ENCODE measurements at regions not wholly inside any gene's neighbourhood (a gene's known extent, or its start where the extent isn't known, plus 50 kb on each side); places are given as distances from the start of the nearest gene placed in this dataset.

DNA sequence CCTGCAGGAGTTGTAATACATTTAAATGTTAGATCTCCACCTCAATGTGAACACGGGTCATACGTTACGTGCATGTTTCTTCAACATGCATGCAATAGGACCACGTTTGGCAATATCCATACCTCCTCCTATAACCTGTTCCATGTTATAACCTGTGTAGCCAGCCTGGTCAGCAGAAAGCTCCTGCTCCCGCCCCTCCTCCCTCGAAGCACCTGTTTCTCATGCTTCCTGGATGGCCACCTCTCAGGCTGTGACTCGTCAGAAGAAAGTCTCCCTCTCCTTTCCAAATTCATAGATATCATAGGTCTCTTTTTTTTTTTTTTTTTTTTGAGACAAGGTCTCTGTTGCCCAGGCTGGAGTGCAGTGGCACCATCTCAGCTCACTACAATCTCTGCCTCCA, 96.5 kb downstream of the HMX1 start:
- 82% methylated on average over 6 of the region's 7 CpGs for WGBS (ENCODE audit: insufficient coverage)

DNA sequence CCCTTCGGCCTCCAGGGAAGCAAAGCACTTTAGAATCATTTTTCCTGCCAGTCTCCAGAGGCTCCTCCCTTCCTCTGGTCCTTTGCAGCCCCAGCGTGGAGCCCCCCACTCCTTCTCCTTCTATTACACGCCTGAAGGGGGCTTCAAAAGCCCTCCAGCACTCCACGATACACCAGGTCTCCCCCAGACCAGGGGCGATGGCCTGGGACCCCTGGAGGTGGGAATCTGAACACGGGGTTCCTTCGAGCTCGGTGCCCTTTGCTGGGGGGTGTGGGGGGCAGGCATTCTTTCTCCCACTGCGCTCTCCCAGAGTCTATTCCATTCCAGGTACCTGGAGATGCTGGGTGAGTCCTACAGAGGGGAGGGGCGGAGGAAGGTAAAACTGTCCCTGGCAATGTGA, 97.6 kb downstream of the HMX1 start:
- H3K4me1 ChIP-seq (ENCODE audit: control insufficient read depth, insufficient read depth, low read length), result no peaks in the 10 kb centered on the region
- no peaks in the 10 kb centered on the region for H3K36me3 ChIP-seq (ENCODE audit: control insufficient read depth, insufficient read depth, low read length)
- DNase-seq, result no peak
- WGBS (ENCODE audit: insufficient coverage), result no CpG with 5 or more reads among the region's 10 CpGs
- no peaks in the 10 kb centered on the region for H3K9me3 ChIP-seq (replicated peaks; ENCODE audit: control insufficient read depth, low read depth, low read length)
- peaks cover 13% of the 10 kb centered on the region for H3K27me3 ChIP-seq (ENCODE audit: control insufficient read depth, insufficient read depth, low read length)
- no peak overlapping the region for H3K27ac ChIP-seq (ENCODE audit: low read length)
- H3K4me3 ChIP-seq (ENCODE audit: low read length), result no peak overlapping the region

More for the DNA sequence above, 96.5 kb downstream of the HMX1 start:
- Histone ChIP-seq H3K9me3 (replicated peaks; ENCODE audit: control insufficient read depth, low read depth, low read length) (no peaks in the 10 kb centered on the region), H3K4me1 (ENCODE audit: control insufficient read depth, insufficient read depth, low read length) (no peaks in the 10 kb centered on the region), H3K27me3 (ENCODE audit: control insufficient read depth, insufficient read depth, low read length) (peaks cover 10% of the 10 kb centered on the region), H3K4me3 (ENCODE audit: low read length) (no peak overlapping the region), H3K36me3 (ENCODE audit: control insufficient read depth, insufficient read depth, low read length) (no peaks in the 10 kb centered on the region), H3K27ac (ENCODE audit: low read length) (no peak overlapping the region)
- no peak for DNase-seq

DNA sequence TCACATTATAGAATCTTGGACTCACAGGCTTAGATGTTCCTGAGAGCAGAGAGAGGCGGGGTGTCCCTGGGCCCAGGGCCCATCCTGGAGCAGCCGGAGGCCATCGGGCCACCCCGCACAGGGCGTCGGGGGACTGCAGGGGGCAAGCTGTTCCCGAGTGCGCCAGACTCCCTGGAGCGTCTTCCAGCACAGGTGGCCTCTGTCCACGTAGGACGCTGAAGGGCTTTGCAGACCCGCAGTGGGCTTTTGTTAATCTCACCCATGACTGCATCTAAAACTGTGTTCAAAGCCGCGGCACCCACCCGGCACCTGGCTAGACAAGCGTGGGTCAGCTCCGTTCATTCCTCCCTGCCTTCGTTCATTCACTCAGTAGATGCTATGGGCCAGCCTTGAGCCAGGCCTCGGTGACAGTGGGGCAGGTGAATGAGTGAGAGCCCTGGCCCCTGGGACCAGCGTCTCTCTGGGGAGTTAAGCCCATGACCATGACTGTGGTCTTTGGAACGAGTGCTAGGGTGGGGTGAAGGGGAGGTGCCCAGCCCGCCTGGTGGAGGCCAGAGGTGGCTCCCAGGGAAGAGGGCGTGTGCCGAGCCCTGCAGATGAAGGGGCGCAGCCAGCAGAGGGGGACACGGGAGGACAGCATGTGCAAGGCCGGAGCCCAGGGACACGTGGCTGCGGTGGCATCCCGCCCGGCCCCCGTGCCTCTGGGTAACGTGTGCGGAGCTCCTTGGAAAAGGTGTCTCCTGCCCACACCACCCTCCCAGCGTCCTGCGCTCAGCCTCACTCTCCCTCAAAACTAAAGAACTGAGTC, 98.3 kb downstream of the HMX1 start:
- Histone ChIP-seq H3K27me3 (ENCODE audit: control insufficient read depth, insufficient read depth, low read length) (peaks cover 13% of the 10 kb centered on the region), H3K9me3 (replicated peaks; ENCODE audit: control insufficient read depth, low read depth, low read length) (no peaks in the 10 kb centered on the region), H3K36me3 (ENCODE audit: control insufficient read depth, insufficient read depth, low read length) (no peaks in the 10 kb centered on the region), H3K4me3 (ENCODE audit: low read length) (no peak overlapping the region), H3K27ac (ENCODE audit: low read length) (no peak overlapping the region), H3K4me1 (ENCODE audit: control insufficient read depth, insufficient read depth, low read length) (no peaks in the 10 kb centered on the region)
- 73% methylated on average over 35 of the region's 36 CpGs for WGBS (ENCODE audit: insufficient coverage)
- DNase-seq, result no peak

DNA sequence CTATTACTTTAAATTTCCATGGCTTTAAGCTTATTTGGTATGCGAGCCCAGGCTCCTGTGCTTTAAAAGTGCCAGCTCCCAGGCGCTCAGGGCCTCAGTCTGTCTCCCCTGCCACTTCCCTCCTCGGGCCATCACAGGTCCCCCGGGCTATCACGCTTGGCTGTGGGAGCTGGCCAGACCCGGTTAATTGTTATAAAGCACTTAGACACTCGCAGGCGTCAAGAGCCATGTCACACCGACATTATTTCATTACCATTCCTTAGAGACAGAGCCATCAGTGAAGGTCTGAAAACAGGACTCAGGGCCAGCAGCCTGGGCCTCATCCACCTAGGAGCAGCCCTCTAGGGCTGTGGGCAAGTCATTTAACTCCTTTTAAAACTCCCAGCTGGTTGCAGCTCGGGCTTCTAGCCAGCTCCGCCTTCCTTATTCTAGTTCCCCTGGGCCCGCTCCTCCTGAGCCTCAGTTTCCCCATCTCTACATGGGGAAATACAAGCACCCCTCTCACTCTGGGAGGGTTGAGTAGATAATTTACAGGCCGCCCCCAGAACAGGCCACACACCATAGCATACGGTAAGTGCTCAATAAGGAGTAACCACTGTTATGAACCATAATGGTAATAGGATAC, 99.0 kb downstream of the HMX1 start:
- no peak overlapping the region for H3K4me3 ChIP-seq (ENCODE audit: low read length)
- peaks cover 13% of the 10 kb centered on the region for H3K27me3 ChIP-seq (ENCODE audit: control insufficient read depth, insufficient read depth, low read length)
- no peaks in the 10 kb centered on the region for H3K4me1 ChIP-seq (ENCODE audit: control insufficient read depth, insufficient read depth, low read length)
- H3K27ac ChIP-seq (ENCODE audit: low read length), result no peak overlapping the region
- DNase-seq, result no peak
- no peaks in the 10 kb centered on the region for H3K9me3 ChIP-seq (replicated peaks; ENCODE audit: control insufficient read depth, low read depth, low read length)
- 53% methylated on average over 9 of the region's 14 CpGs for WGBS (ENCODE audit: insufficient coverage)
- H3K36me3 ChIP-seq (ENCODE audit: control insufficient read depth, insufficient read depth, low read length), result no peaks in the 10 kb centered on the region

DNA sequence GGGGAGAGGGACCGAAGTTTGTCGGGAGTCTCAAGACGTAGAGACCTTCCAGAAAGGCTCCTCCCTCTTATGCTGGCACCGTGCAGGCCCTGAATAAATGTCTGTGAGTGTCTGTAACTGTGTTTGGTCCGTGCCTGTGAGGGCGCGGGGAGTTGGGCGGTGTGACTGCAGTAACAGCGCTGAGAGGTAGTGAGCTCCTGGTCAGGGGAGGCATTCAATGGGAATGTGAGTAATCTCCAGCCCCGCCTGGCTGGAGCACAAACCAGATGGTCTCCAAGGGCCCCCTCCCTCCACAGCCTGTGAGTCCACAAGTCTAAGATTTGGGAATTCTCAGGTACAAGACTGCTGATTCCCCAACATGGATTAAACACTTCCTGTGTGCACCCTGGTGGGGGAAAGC, 100.0 kb downstream of the HMX1 start:
- Histone ChIP-seq H3K27ac (ENCODE audit: low read length) (no peak overlapping the region), H3K9me3 (replicated peaks; ENCODE audit: control insufficient read depth, low read depth, low read length) (no peaks in the 10 kb centered on the region), H3K4me1 (ENCODE audit: control insufficient read depth, insufficient read depth, low read length) (no peaks in the 10 kb centered on the region), H3K4me3 (ENCODE audit: low read length) (no peak overlapping the region), H3K27me3 (ENCODE audit: control insufficient read depth, insufficient read depth, low read length) (peaks cover 13% of the 10 kb centered on the region), H3K36me3 (ENCODE audit: control insufficient read depth, insufficient read depth, low read length) (no peaks in the 10 kb centered on the region)
- WGBS (ENCODE audit: insufficient coverage), result 85% methylated on average over 4 of the region's 10 CpGs
- no peak for DNase-seq

DNA sequence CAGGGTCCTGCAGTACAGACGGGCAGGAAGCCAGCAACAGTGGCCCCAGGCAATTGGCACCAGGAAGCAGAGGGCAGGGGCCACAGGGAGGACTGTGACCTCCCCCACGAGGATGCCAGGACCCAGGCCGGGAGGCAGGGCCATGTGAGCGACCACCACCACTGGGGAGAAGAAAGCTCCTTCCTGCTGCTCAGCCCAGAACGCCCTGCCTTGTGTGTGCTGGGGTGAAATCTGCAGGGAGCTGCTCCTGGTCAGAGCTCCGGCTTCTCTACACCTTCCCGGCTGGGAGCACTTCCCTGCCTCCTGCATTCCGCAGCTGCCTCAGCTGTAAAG, 100.4 kb downstream of the HMX1 start:
- DNase-seq, result no peak
- Histone ChIP-seq H3K4me1 (ENCODE audit: control insufficient read depth, insufficient read depth, low read length) (no peaks in the 10 kb centered on the region), H3K4me3 (ENCODE audit: low read length) (no peak overlapping the region), H3K9me3 (replicated peaks; ENCODE audit: control insufficient read depth, low read depth, low read length) (no peaks in the 10 kb centered on the region), H3K36me3 (ENCODE audit: control insufficient read depth, insufficient read depth, low read length) (no peaks in the 10 kb centered on the region), H3K27ac (ENCODE audit: low read length) (no peak overlapping the region), H3K27me3 (ENCODE audit: control insufficient read depth, insufficient read depth, low read length) (peaks cover 16% of the 10 kb centered on the region)
- WGBS (ENCODE audit: insufficient coverage), result 11% methylated on average over 3 of the region's 8 CpGs

DNA sequence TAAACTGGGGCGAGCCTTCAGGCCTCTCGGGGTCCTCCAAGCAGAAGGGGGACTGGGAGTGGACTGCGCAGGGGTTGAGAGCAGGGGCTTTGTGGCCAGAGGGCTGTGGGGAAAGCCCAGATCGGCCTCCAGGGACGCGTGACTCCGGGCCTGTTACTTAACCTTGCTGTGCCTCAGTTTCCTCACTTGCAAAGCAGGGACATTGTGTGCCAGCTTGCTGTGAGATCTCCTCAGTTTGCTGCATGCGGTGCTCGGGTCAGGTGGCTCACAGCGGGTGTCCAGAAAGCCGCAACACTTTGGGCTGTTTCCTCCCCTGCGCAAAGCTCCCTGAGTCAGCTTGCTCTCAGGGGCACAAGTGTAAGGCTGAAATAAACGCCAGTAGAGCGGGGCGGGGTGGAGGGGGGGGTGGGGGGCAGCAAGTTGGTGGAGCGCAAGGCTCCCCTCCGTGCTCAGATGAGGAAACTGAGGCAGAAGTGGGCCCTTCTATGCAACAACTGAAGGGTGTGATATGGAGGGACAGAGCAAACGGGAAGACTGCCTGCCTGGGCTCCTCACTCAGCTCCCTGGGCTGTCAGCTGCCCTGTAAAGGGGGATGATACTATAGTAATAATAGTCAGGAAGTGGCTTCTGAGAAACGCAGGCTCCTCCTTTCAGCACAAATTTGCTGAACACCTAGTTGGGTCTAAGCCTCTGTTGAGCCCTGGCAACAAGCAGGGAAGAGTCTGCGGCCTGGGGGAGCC, 101.0 kb downstream of the HMX1 start:
- peaks cover 16% of the 10 kb centered on the region for H3K27me3 ChIP-seq (ENCODE audit: control insufficient read depth, insufficient read depth, low read length)

DNA sequence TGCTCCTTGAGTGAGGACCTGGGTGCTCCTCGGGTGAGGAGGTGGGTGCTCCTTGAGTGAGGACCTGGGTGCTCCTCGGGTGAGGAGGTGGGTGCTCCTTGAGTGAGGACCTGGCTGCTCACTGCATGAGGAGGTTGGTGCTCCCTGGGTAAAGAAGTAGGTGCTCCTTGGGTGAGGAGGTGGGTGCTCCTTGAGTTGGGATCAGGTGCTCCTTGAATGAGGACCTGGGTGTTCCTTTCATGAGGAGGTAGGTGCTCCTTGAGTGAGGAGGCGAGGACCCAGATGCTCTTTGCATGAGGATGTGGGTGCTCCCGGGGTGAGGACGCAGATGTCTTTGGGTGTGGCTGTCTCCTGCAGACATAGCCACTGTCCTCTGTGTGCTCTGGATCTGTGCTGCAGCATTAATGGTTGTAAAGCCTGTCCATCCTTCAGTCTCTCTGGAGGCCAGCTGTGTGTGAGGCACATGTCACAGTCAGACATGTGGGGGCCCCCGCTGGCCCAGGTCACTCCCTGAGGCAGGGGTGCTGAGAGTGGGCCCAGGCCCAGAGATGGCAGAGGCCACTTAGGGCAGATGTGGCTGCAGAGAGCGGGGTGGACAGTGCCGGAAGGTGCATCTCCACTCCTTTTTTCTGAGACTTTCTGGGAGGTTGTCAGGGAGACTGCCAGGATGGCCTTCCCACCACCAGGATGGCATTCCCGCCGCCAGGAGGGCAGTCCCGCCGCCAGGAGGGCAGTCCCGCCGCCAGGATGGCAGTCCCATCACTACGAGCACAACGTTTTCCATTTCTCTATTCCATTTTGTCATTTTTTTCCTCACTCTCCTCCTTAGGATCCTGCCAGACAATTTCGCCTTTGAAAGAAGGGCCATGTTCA, 101.8 kb downstream of the HMX1 start:
- H3K4me3 ChIP-seq (ENCODE audit: low read length), result no peak overlapping the region
- H3K36me3 ChIP-seq (ENCODE audit: control insufficient read depth, insufficient read depth, low read length), result no peaks in the 10 kb centered on the region
- DNase-seq, result no peak
- no peaks in the 10 kb centered on the region for H3K4me1 ChIP-seq (ENCODE audit: control insufficient read depth, insufficient read depth, low read length)
- 72% methylated on average over 16 of the region's 17 CpGs for WGBS (ENCODE audit: insufficient coverage)
- H3K27ac ChIP-seq (ENCODE audit: low read length), result no peak overlapping the region
- H3K9me3 ChIP-seq (replicated peaks; ENCODE audit: control insufficient read depth, low read depth, low read length), result no peaks in the 10 kb centered on the region
- H3K27me3 ChIP-seq (ENCODE audit: control insufficient read depth, insufficient read depth, low read length), result peaks cover 16% of the 10 kb centered on the region

More for the DNA sequence above, 101.0 kb downstream of the HMX1 start:
- Histone ChIP-seq H3K9me3 (replicated peaks; ENCODE audit: control insufficient read depth, low read depth, low read length) (no peaks in the 10 kb centered on the region), H3K4me3 (ENCODE audit: low read length) (no peak overlapping the region), H3K4me1 (ENCODE audit: control insufficient read depth, insufficient read depth, low read length) (no peaks in the 10 kb centered on the region), H3K36me3 (ENCODE audit: control insufficient read depth, insufficient read depth, low read length) (no peaks in the 10 kb centered on the region), H3K27ac (ENCODE audit: low read length) (no peak overlapping the region)
- DNase-seq, result no peak
- WGBS (ENCODE audit: insufficient coverage), result 48% methylated on average over 13 of the region's 20 CpGs

DNA sequence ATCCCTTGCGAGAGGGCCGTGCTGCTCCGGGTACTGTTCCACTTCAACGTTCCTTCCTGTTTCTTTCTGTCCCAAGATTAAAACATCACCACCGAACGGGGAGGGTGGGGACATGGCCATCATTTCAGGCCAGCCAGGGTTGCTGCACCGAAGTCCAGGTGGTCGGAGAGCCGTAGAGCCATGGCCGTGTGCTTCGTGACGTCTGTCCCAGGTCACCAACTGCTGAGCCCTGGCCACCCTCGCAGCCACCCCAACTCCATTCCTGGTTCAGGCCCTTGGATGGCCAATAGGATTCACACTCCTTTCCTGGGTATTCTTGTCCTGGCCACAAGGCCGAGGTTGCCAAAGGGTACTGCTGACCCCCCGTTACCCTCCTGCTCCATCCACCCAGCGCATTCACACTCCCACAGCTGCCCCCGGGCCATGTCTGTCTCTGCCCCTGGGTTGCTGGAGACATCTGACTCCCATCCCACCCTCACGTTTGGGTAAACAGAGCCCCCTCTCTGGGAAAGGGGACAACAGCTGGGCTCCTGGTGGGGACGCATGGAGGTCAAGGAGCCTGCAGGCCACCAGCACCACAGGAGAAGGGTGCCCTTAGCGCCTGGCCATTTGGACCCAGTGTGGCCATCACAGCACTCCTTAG, 103.2 kb downstream of the HMX1 start:
- Histone ChIP-seq H3K36me3 (ENCODE audit: control insufficient read depth, insufficient read depth, low read length) (no peaks in the 10 kb centered on the region), H3K27ac (ENCODE audit: low read length) (no peak overlapping the region), H3K27me3 (ENCODE audit: control insufficient read depth, insufficient read depth, low read length) (peaks cover 11% of the 10 kb centered on the region), H3K4me1 (ENCODE audit: control insufficient read depth, insufficient read depth, low read length) (no peaks in the 10 kb centered on the region), H3K4me3 (ENCODE audit: low read length) (no peak overlapping the region), H3K9me3 (replicated peaks; ENCODE audit: control insufficient read depth, low read depth, low read length) (no peaks in the 10 kb centered on the region)
- DNase-seq, result no peak
- 83% methylated on average over 17 of the region's 20 CpGs for WGBS (ENCODE audit: insufficient coverage)
